ENCODE measurements at regions not wholly inside any gene's neighbourhood (a gene's known extent, or its start where the extent isn't known, plus 50 kb on each side); places are given as distances from the start of the nearest gene placed in this dataset.

- no peak overlapping the region for H3K9ac ChIP-seq (ENCODE audit: low read length)
- peak; percentile 64 for DNase-seq (ENCODE audit: low read depth)
- H3K4me3 ChIP-seq (ENCODE audit: low read length) = no peak overlapping the region
- no peaks in the 10 kb centered on the region for H3K36me3 ChIP-seq (ENCODE audit: control insufficient read depth, insufficient read depth, low read length, severe bottlenecking)
- H3K9me3 ChIP-seq (ENCODE audit: control insufficient read depth, low read length) = peaks cover 17% of the 10 kb centered on the region
- no peaks in the 10 kb centered on the region for H3K27me3 ChIP-seq (replicated peaks; ENCODE audit: control insufficient read depth, insufficient read depth, low read length)
- no peaks in the 10 kb centered on the region for H3K4me1 ChIP-seq (ENCODE audit: control insufficient read depth, insufficient read depth, low read length)
Observed at GRCh38 chrX:20547611-20548051, 280.9 kb upstream of the RPS6KA3 start.

- peak; percentile 6 for DNase-seq (ENCODE audit: low read depth)
- H3K4me3 ChIP-seq (ENCODE audit: low read length) = no peak overlapping the region
- H3K9ac ChIP-seq (ENCODE audit: low read length) = no peak overlapping the region
- H3K4me1 ChIP-seq (ENCODE audit: control insufficient read depth, insufficient read depth, low read length) = no peaks in the 10 kb centered on the region
- no peaks in the 10 kb centered on the region for H3K27me3 ChIP-seq (replicated peaks; ENCODE audit: control insufficient read depth, insufficient read depth, low read length)
- peaks cover 38% of the 10 kb centered on the region for H3K9me3 ChIP-seq (ENCODE audit: control insufficient read depth, low read length)
- H3K36me3 ChIP-seq (ENCODE audit: control insufficient read depth, insufficient read depth, low read length, severe bottlenecking) = no peaks in the 10 kb centered on the region
Observed at GRCh38 chrX:20545538-20545937, 278.8 kb upstream of the RPS6KA3 start.

- Histone ChIP-seq H3K36me3 (ENCODE audit: control insufficient read depth, insufficient read depth, low read length, severe bottlenecking) (no peaks in the 10 kb centered on the region), H3K9ac (ENCODE audit: low read length) (no peak overlapping the region), H3K27me3 (replicated peaks; ENCODE audit: control insufficient read depth, insufficient read depth, low read length) (no peaks in the 10 kb centered on the region), H3K9me3 (ENCODE audit: control insufficient read depth, low read length) (peaks cover 38% of the 10 kb centered on the region), H3K4me3 (ENCODE audit: low read length) (no peak overlapping the region), H3K4me1 (ENCODE audit: control insufficient read depth, insufficient read depth, low read length) (no peaks in the 10 kb centered on the region)
- DNase-seq (ENCODE audit: low read depth) = no peak
Observed at GRCh38 chrX:20542072-20542471, 275.4 kb upstream of the RPS6KA3 start.

- Histone ChIP-seq H3K36me3 (ENCODE audit: control insufficient read depth, insufficient read depth, low read length, severe bottlenecking) (no peaks in the 10 kb centered on the region), H3K9ac (ENCODE audit: low read length) (no peak overlapping the region), H3K4me1 (ENCODE audit: control insufficient read depth, insufficient read depth, low read length) (no peaks in the 10 kb centered on the region), H3K9me3 (ENCODE audit: control insufficient read depth, low read length) (peaks cover 25% of the 10 kb centered on the region), H3K4me3 (ENCODE audit: low read length) (no peak overlapping the region), H3K27me3 (replicated peaks; ENCODE audit: control insufficient read depth, insufficient read depth, low read length) (peaks cover 3% of the 10 kb centered on the region)
- DNase-seq (ENCODE audit: low read depth) = no peak
Observed at GRCh38 chrX:20538974-20539373, 272.3 kb upstream of the RPS6KA3 start.

- no peak for DNase-seq (ENCODE audit: low read depth)
- peaks cover 11% of the 10 kb centered on the region for H3K4me1 ChIP-seq (ENCODE audit: control insufficient read depth, insufficient read depth, low read length)
- no peaks in the 10 kb centered on the region for H3K36me3 ChIP-seq (ENCODE audit: control insufficient read depth, insufficient read depth, low read length, severe bottlenecking)
- peaks cover 16% of the 10 kb centered on the region for H3K27me3 ChIP-seq (replicated peaks; ENCODE audit: control insufficient read depth, insufficient read depth, low read length)
- H3K4me3 ChIP-seq (ENCODE audit: low read length) = no peak overlapping the region
- H3K9ac ChIP-seq (ENCODE audit: low read length) = no peak overlapping the region
- no peaks in the 10 kb centered on the region for H3K9me3 ChIP-seq (ENCODE audit: control insufficient read depth, low read length)
Observed at GRCh38 chrX:20531667-20532066, 265.0 kb upstream of the RPS6KA3 start.

- peak; percentile 78 for DNase-seq (ENCODE audit: low read depth)
- Histone ChIP-seq H3K4me3 (ENCODE audit: low read length) (peak overlapping the region; percentile 58), H3K9me3 (ENCODE audit: control insufficient read depth, low read length) (no peaks in the 10 kb centered on the region), H3K36me3 (ENCODE audit: control insufficient read depth, insufficient read depth, low read length, severe bottlenecking) (no peaks in the 10 kb centered on the region), H3K4me1 (ENCODE audit: control insufficient read depth, insufficient read depth, low read length) (peaks cover 11% of the 10 kb centered on the region), H3K27me3 (replicated peaks; ENCODE audit: control insufficient read depth, insufficient read depth, low read length) (peaks cover 16% of the 10 kb centered on the region), H3K9ac (ENCODE audit: low read length) (peak overlapping the region; percentile 57)
Observed at GRCh38 chrX:20530406-20530921, 263.8 kb upstream of the RPS6KA3 start.

- Histone ChIP-seq H3K27me3 (replicated peaks; ENCODE audit: control insufficient read depth, insufficient read depth, low read length) (peaks cover 16% of the 10 kb centered on the region), H3K9me3 (ENCODE audit: control insufficient read depth, low read length) (no peaks in the 10 kb centered on the region), H3K4me3 (ENCODE audit: low read length) (no peak overlapping the region), H3K36me3 (ENCODE audit: control insufficient read depth, insufficient read depth, low read length, severe bottlenecking) (no peaks in the 10 kb centered on the region), H3K4me1 (ENCODE audit: control insufficient read depth, insufficient read depth, low read length) (peaks cover 11% of the 10 kb centered on the region), H3K9ac (ENCODE audit: low read length) (no peak overlapping the region)
- no peak for DNase-seq (ENCODE audit: low read depth)
Observed at GRCh38 chrX:20529711-20530110, 263.0 kb upstream of the RPS6KA3 start.

GRCh38 chrX:20529301-20529700 is 262.6 kb upstream of the RPS6KA3 start:
- Histone ChIP-seq H3K9ac (ENCODE audit: low read length) (no peak overlapping the region), H3K4me1 (ENCODE audit: control insufficient read depth, insufficient read depth, low read length) (peaks cover 11% of the 10 kb centered on the region), H3K36me3 (ENCODE audit: control insufficient read depth, insufficient read depth, low read length, severe bottlenecking) (no peaks in the 10 kb centered on the region), H3K27me3 (replicated peaks; ENCODE audit: control insufficient read depth, insufficient read depth, low read length) (peaks cover 16% of the 10 kb centered on the region), H3K4me3 (ENCODE audit: low read length) (no peak overlapping the region), H3K9me3 (ENCODE audit: control insufficient read depth, low read length) (no peaks in the 10 kb centered on the region)
- DNase-seq (ENCODE audit: low read depth) = no peak

GRCh38 chrX:20527558-20528011 is 260.9 kb upstream of the RPS6KA3 start:
- no peaks in the 10 kb centered on the region for H3K36me3 ChIP-seq (ENCODE audit: control insufficient read depth, insufficient read depth, low read length, severe bottlenecking)

GRCh38 chrX:20527041-20527440 is 260.3 kb upstream of the RPS6KA3 start:
- DNase-seq (ENCODE audit: low read depth) = no peak
- Histone ChIP-seq H3K9me3 (ENCODE audit: control insufficient read depth, low read length) (no peaks in the 10 kb centered on the region), H3K9ac (ENCODE audit: low read length) (no peak overlapping the region), H3K4me1 (ENCODE audit: control insufficient read depth, insufficient read depth, low read length) (peaks cover 10% of the 10 kb centered on the region), H3K36me3 (ENCODE audit: control insufficient read depth, insufficient read depth, low read length, severe bottlenecking) (no peaks in the 10 kb centered on the region), H3K27me3 (replicated peaks; ENCODE audit: control insufficient read depth, insufficient read depth, low read length) (peaks cover 13% of the 10 kb centered on the region), H3K4me3 (ENCODE audit: low read length) (no peak overlapping the region)

More at GRCh38 chrX:20527558-20528011, 260.9 kb upstream of the RPS6KA3 start:
- Histone ChIP-seq H3K4me3 (ENCODE audit: low read length) (no peak overlapping the region), H3K4me1 (ENCODE audit: control insufficient read depth, insufficient read depth, low read length) (peaks cover 11% of the 10 kb centered on the region), H3K9me3 (ENCODE audit: control insufficient read depth, low read length) (no peaks in the 10 kb centered on the region), H3K9ac (ENCODE audit: low read length) (no peak overlapping the region), H3K27me3 (replicated peaks; ENCODE audit: control insufficient read depth, insufficient read depth, low read length) (peaks cover 13% of the 10 kb centered on the region)
- DNase-seq (ENCODE audit: low read depth) = peak; percentile 72

GRCh38 chrX:20523626-20524312 is 257.1 kb upstream of the RPS6KA3 start:
- H3K27me3 ChIP-seq (replicated peaks; ENCODE audit: control insufficient read depth, insufficient read depth, low read length) = peaks cover 11% of the 10 kb centered on the region
- DNase-seq (ENCODE audit: low read depth) = no peak

More at GRCh38 chrX:20523626-20524312, 257.1 kb upstream of the RPS6KA3 start:
- H3K9ac ChIP-seq (ENCODE audit: low read length) = no peak overlapping the region
- H3K36me3 ChIP-seq (ENCODE audit: control insufficient read depth, insufficient read depth, low read length, severe bottlenecking) = no peaks in the 10 kb centered on the region
- H3K4me1 ChIP-seq (ENCODE audit: control insufficient read depth, insufficient read depth, low read length) = no peaks in the 10 kb centered on the region
- no peak overlapping the region for H3K4me3 ChIP-seq (ENCODE audit: low read length)
- H3K9me3 ChIP-seq (ENCODE audit: control insufficient read depth, low read length) = no peaks in the 10 kb centered on the region
